RCC 7860 (cell line): ENCODE measurements at regions not wholly inside any gene's neighbourhood (a gene's known extent, or its start where the extent isn't known, plus 50 kb on each side); places are given as distances from the start of the nearest gene placed in this dataset.
"Not testable (repeated sequence)": the region's sequence is repeated elsewhere in the genome, so short reads cannot be mapped to it uniquely, and the experiment has no call there.

Experiments used
- DNase-seq: peaks from one replicate; pipeline ENCODE4 v3.0.0-alpha.2; 2015; ENCODE audit warnings: low spot score
- FAIRE-seq: peaks from 2 replicates; lab custom pipeline; 2012; peaks lifted over from hg19 to GRCh38; lab: Jason Lieb, UNC

GRCh38 chr5:57983426-57983825, 476.5 kb downstream of the PLK2 start:
- DNase-seq (no peak), FAIRE-seq (no peak)

- FAIRE-seq (no peak), DNase-seq (no peak)
Observed at GRCh38 chr5:57979671-57980070, 480.2 kb downstream of the PLK2 start.

- FAIRE-seq: no peak
- DNase-seq: no peak
Observed at GRCh38 chr5:57976506-57976905, 483.4 kb downstream of the PLK2 start.

DNA sequence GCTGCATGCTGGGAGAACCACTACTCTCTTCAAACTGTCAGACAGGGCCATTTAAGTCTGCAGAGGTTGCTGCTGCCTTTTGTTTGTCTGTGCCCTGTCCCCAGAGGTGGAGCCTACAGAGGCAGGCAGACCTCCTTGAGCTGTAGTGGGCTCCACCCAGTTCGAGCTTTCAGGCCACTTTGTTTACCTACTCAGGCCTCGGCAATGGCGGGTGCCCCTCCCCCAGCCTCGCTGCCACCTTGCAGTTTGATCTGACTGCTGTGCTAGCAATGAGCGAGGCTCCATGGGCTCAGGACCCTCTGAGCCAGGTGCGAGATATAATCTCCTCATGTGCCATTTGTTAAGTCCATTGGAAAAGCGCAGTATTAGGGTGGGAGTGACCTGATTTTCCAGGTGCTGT, 487.8 kb downstream of the PLK2 start:
- not testable (repeated sequence) for DNase-seq, FAIRE-seq

DNA sequence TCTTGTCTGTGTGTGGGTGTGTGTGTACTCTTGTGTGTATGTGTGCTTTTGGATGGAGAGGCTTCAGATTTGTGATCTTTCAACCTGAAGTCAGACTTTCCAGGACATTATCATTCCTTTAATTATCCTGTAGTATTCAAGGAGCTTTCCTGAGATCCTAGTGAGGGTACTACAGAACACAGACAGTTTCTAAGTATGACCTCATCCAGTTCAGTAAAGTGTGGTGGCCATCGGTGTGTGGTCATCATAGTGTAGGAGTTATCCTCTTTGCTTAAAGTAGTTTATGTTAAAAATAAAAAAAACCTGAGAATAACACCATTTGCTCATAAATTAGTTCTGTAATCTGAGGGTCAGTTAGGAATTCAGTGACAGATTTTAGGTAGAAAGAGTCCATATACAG, 478.0 kb upstream of the ACTBL2 start:
- FAIRE-seq (no peak), DNase-seq (no peak)

GRCh38 chr5:57956636-57957035, 474.0 kb upstream of the ACTBL2 start:
- DNase-seq: no peak
- FAIRE-seq: no peak

GRCh38 chr5:57955511-57955910, 472.9 kb upstream of the ACTBL2 start:
- FAIRE-seq: no peak
- no peak for DNase-seq

DNA sequence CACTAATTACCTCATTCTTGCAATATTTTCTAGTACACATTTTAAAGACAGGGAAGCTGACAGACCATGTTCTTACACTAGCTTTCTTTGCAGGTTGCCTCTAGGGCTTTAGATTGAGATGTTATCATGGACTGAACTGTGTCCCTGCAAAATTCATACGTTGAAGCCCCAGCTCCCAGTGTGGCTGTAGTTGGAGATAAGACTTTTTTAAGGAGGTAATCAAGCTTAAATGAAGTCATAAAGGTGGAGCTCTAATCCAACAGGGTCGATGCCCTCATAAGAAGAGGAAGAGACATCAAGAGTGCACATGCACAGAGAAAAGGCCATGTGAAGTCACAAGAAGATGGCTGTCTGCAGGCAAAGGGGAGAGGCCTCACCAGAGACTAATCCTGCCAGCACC, 471.2 kb upstream of the ACTBL2 start:
- FAIRE-seq (no peak), DNase-seq (no peak)

GRCh38 chr5:57950616-57951228, 468.1 kb upstream of the ACTBL2 start:
- FAIRE-seq (no peak), DNase-seq (no peak)

DNA sequence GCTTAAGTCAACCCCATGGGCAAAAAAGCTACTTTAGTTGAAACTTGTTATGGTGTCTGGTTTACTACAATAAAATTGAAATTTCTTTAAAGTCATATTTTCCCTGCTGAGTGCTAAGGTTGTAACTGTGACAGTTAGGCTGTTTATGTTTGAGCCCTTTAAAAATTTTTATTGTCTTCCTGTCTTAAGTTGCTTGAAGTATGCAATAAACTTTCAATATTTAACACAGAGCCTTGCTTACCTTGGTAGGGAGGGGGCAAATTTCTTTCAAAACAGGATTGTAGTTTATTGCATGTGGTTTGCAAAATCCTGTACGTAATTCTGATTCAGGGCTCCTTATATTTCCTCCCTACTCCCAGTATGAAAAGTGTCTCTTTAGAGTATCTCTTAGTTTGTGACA, 465.5 kb upstream of the ACTBL2 start:
- DNase-seq: no peak
- FAIRE-seq: no peak

GRCh38 chr5:57947181-57947580, 464.6 kb upstream of the ACTBL2 start:
- no peak for FAIRE-seq
- DNase-seq: no peak

- DNase-seq: no peak
- no peak for FAIRE-seq
Observed at GRCh38 chr5:57940879-57941278, 458.3 kb upstream of the ACTBL2 start.

- FAIRE-seq (no peak), DNase-seq (no peak)
Observed at GRCh38 chr5:57940236-57940635, 457.6 kb upstream of the ACTBL2 start.

DNA sequence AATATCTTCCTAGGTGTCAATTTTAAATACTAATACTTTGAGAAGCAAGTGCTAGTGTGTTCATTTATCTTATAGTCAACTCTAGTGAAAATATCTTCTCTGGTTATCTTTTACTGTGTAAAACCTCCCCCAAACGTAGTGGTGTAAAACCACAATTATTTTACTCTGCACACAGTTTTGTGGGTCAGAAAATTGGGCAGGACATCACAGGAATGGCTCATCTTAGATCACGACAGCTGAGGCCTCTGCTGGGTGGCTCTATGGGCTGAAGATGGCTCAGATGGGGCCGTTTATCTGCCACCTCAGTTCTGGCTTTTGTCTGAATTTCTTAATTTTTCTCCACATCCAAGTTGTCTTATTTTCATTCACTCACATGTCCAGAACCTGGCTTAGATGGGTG, 457.2 kb upstream of the ACTBL2 start:
- FAIRE-seq: no peak
- DNase-seq: no peak

GRCh38 chr5:57939335-57939734, 456.7 kb upstream of the ACTBL2 start:
- FAIRE-seq: no peak
- DNase-seq: no peak

GRCh38 chr5:57938174-57938557, 455.6 kb upstream of the ACTBL2 start:
- no peak for DNase-seq
- no peak for FAIRE-seq

GRCh38 chr5:57937501-57938173, 455.0 kb upstream of the ACTBL2 start:
- no peak for FAIRE-seq
- DNase-seq: no peak

GRCh38 chr5:57937025-57937424, 454.4 kb upstream of the ACTBL2 start:
- FAIRE-seq (no peak), DNase-seq (no peak)

DNA sequence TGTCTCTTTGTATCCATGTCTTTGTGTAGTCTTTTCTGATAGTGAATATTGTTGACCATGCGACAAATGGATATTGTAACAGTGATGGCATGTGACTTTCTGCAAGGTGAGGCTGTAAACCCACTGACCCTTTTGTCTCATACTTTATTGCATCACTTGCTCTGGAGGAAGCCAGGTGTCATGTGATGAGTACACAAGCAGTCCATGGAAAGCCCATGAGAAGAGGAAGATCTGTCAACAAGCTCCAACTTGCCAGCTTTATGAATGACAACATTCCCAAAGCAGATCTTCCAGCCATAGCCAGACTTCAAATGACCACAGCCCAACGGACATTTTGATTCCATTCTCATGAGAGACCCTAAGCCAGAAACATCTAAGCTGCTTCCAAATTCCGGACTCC, 450.1 kb upstream of the ACTBL2 start:
- FAIRE-seq (no peak), DNase-seq (no peak)

- FAIRE-seq (no peak), DNase-seq (no peak)
Observed at GRCh38 chr5:57931807-57932206, 449.2 kb upstream of the ACTBL2 start.

GRCh38 chr5:57931352-57931751, 448.7 kb upstream of the ACTBL2 start:
- no peak for DNase-seq
- FAIRE-seq: no peak

DNA sequence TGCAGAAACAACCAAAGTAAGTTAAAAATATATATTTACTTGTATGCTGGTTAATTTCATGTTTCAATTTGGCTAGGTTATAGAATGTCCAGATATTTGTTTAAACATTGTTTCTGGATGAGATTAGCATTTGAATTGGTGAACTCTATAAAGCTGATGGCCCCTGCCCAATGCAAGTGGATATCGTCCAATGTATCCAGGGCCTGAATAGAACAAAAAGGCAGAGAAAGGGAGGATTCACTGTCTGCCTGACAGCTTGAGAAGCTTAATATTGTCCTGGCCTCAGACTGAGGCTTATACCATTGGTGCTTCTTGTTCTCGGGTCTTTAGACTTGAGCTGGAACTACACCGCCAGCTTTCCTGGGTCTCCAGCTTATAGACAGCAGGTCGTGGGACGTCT, 446.7 kb upstream of the ACTBL2 start:
- DNase-seq (no peak), FAIRE-seq (no peak)

DNA sequence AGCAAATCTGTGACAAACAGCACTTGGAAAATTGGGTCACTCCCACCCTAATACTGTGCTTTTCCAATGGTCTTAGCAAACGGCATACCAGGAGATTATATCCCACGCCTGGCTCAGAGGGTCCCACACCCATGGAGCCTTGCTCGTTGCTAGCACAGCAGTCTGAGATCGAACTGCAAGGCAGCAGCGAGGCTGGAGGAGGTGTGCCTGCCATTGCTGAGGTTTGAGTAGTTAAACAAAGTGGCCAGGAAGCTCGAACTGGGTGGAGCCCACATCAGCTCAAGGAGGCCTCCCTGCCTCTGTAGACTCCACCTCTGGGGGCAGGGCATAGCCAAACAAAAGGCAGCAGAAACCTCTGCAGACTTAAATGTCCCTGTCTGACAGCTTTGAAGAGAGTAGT, 440.5 kb upstream of the ACTBL2 start:
- not testable (repeated sequence) for DNase-seq, FAIRE-seq
